ENCODE measurements at regions not wholly inside any gene's neighbourhood (a gene's known extent, or its start where the extent isn't known, plus 50 kb on each side); places are given as distances from the start of the nearest gene placed in this dataset.
"Not testable (repeated sequence)": the region's sequence is repeated elsewhere in the genome, so short reads cannot be mapped to it uniquely, and the experiment has no call there.

GRCh38 chr3:89533275-89533674 lies 425.9 kb downstream of the EPHA3 start:
- peak; percentile 33 for DNase-seq

GRCh38 chr3:89554587-89554986 lies 447.2 kb downstream of the EPHA3 start:
- not testable (repeated sequence) for DNase-seq

DNA sequence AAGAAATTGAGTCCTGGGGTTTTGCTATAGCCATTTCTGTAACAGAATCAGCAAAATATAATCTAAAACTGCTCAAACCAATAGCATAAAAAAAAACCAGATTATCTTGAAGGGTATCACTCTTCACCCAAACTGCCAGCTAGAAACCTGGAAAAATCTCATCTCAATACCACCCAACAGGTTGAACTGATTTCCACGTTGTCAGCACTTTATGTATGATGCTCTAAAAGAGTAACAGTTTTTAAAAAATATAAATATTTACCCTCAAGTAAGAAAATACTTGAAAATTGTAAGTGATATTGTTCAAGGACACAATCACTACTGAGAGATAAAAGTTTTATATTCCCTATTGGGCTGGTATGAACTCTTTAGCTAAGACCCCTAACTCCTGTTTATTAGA lies 451.3 kb downstream of the EPHA3 start:
- no peak for DNase-seq

- DNase-seq, result no peak
Measured at GRCh38 chr3:89560568-89560967, 453.1 kb downstream of the EPHA3 start.

DNA sequence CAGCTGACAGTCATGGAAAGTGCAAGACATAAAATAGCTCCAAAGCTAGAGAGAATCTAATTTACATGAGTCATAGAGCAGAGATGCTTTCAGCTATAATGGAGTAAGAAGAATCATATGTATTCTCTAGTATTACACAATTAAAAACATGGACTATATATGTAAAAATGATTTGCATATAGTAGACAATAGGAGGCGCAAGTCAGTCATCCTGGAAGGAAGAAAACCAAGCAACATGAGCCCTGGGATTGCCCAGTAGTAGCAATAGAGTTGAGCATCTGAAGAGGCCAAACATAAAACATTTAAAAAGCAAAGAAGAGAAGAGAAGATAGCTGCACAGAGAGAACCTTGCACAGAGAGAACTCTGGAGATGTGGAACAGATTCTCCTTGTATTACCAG lies 455.0 kb downstream of the EPHA3 start:
- DNase-seq, result no peak

- DNase-seq, result no peak
Measured at GRCh38 chr3:89565098-89565497, 457.7 kb downstream of the EPHA3 start.

DNA sequence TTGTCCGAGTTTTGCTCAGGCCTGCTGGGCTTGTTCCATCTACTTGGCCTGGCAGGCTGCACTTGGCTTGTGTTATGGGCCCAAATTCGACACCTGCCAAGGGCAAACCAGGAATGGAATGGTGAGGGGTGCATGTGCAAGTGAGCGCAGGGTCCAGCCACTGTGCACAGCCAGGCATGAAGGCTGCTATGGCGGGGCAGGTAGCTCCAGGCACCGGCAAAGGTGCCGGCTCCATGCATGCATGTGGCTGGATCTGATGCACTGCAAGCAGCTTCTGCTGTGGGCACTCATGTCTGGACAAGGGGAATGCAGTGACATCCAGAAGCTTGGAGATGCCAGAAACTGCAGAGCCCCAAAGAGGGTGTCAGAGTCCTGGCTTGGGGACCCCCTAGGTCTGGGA lies 463.0 kb downstream of the EPHA3 start:
- DNase-seq, result no peak

- DNase-seq, result no peak
Measured at GRCh38 chr3:89571298-89571697, 463.9 kb downstream of the EPHA3 start.

- no peak for DNase-seq
Measured at GRCh38 chr3:89571707-89572106, 464.3 kb downstream of the EPHA3 start.

DNA sequence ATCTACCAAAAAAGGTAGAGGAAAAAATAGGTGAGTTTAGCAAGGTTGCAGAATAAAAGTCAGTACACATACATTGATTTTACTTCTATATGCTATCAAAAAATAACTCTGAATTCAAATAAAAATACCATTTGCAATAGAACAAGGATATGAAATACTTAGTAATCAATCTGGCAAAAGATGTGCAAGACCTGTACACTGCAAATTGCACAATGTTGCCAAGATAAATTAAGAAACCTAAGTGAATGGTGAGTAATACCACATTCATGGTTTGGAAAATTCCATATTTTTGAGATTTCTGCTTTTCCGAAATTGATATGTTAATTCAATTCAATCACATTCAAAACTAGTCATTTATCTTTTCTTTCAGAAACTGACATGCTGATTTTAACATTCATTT lies 464.8 kb downstream of the EPHA3 start:
- no peak for DNase-seq

DNA sequence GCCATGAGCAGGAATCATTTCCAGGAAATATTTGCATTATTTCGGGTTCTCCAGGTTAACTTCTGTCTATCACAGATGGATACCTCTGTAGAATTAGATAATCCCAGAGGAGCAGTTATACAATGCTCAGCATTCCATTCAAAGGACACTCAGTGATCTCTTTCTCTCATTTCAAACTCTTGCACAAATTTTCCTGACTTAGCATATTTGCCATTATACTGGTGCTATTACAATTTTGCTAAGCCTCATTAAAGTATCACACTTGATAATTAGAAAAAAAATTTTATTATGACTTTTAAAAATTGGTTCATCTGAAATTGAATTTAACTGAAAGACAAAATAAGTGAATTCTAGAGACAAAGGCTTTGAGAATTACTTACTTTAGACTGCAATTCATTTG lies 469.0 kb downstream of the EPHA3 start:
- DNase-seq, result peak; percentile 6

DNA sequence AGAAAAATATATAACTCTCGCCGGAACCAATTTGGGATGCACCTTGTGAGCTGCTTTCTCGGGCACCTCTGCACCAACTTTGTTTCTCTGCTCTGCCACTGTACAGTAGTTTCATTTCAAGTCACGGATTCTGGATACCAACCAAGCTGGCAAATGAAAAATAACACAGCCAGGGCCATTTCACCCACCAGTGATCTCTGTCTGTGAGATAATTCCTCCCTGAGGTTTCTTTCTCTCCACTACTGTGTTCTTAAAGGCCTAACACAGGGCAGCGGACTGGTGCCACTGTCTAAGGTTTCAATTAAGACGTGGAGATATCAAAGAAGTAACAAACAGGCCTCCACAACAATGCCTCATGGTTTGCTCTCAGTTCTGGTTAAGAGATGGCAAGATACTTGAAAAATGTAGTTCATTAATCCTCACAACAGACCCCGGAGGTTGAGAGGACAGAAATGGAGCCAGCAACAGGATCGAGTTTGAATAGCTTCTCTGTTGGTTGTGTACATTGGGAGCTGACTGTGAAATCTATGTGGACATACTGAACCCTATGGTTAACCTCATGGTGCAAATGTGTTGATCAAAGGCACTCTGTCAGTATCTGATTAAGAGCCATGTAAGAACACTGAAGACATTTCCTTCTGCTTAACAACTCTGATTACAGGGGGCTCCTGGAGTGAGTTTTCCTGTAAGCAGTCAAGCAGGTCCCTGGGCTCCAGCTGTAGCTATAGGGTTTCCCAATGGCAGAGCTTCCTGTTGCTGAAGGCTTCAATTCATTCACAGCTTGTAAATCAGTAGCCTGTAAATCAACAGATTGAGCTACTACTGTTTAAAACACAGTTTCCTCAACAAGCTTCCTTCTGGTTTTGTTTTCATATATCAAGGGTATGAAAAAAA lies 470.5 kb downstream of the EPHA3 start:
- DNase-seq, result no peak

DNA sequence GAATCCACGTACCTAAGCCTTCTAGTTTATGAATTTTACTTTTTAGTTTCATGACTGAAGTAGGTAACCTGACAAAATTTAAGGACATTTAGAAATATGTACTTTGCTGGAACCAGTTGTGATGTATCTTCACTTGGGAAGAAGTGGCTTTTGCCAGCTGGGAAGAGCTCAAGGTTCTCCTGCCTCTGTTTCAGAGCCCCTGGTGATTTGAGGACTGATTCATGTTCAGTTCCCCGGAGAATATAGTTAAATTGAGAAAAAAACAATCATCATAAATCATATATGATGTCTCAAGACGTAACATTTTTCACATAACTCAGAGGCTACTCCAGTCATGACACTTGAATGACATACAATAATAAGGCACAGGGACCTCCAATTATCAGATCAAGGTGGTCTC lies 473.4 kb downstream of the EPHA3 start:
- DNase-seq, result no peak

GRCh38 chr3:89584398-89584797 lies 477.0 kb downstream of the EPHA3 start:
- no peak for DNase-seq

- DNase-seq, result no peak
Measured at GRCh38 chr3:89586256-89586655, 478.8 kb downstream of the EPHA3 start.

DNA sequence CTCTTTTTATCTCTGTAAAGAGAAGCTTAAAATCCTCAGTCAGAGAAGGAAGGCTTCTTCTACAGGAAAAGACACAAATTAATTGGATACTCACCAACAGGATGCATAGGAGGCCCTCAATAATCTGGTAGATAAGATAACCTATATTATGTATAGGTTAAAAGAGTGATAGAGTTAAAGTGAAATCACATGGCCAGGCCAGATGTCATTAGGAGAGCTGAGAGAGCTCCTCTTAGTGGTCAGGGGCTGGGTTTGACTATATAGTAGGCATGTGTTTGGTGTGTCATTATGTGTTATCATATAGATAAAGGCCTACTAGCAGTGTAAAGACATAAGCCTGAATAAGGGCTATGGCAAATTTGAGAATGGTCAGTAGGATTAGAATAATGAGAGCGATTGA lies 479.3 kb downstream of the EPHA3 start:
- no peak for DNase-seq

- no peak for DNase-seq
Measured at GRCh38 chr3:89606151-89606550, 498.7 kb downstream of the EPHA3 start.

DNA sequence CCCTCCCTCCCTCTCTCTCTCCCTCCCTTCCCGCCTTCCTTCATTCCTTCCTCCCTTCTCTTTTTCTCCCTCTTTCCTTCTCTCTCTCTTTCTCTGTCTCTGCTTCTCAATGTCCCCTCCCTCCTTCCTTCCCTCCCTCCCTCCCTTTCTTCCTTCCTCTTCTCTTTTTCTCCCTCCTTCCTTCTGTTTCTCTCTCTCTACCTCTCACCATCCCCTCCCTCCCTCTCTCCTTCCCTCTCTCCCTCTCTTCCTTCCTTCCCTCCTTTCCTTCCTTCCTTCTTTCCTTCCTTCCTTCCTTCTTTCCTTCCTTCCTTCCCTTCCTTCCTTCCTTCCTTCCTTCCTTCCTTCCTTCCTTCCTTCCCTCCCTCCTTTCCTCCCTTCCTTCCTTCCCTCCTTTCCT lies 504.6 kb downstream of the EPHA3 start:
- DNase-seq, result no peak

DNA sequence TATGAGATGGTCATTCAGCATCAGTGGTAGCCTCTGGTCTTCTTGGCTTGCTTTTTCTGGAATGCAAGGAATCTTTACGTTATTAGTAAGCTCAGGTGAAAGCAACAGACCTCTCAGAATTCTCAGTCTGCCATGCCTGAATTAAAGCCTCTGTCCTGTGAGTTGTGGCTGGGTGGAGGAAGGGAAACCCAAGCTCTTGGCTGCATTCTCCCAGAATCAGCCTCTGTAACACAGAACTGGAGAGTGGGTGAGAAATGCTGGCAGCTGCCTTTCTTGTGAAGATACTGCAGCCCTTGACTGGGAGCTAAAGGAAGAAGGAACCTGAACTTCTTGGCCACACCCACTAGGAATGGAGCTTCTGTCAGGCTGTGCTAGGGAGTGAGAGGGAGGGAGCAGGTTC lies 505.8 kb downstream of the EPHA3 start:
- no peak for DNase-seq

DNA sequence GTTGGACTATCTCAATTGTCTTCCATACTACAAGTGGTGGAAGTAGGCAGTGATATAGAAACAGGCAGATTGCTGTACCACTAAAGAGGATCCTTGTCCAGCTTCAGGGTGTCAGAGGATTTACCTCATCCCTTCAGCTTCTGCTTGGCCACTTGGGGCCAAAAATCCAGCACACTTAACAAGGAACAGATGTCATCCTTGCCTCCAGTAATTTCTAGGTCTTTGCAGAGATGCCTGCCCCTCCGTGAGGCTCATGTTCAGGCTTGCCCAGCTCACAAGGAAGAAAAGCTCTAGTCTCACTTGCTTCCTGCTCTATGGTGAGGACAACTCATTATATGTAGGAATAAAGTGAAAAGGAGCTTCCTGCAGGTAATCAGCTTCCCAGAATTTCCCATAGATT lies 510.3 kb downstream of the EPHA3 start:
- no peak for DNase-seq

DNA sequence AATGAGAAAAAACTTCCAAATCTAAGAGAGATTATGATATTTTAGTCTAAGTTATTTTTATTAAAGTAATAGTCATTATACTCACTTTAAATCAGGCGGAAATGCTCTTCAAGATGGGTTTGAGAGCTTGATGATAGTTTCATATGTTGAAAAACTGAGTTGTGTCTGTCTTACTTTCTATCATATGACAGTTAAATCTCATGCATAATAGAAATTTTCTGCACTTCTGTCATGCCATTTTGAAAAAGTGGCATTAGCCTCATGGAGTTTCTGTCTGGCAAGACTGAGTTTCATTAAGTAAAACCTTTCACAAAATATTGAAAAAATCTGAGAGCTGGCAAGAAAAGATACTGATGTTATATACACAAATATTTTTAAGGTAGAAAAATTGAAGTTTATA lies 511.8 kb downstream of the EPHA3 start:
- no peak for DNase-seq

- no peak for DNase-seq
Measured at GRCh38 chr3:89622063-89622700, 514.8 kb downstream of the EPHA3 start.

DNA sequence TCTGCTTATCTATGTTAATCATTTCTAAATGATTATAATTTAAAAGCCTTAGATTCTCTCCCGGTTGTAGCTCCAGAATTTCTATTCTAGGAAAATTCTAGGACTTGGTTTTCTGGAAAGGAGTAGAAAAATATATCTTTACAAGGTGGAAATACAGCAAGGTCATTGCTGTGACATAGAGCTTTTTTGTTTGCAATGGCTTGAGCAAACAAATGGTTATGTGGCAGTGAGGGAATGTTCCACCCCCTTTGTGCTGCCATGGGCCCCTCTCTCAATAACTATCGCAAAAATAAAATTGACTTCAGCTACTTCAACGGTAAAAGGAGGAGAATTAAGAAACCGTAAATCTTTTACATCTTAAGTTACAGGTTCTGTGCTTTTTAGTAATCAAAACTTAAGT lies 517.1 kb downstream of the EPHA3 start:
- DNase-seq, result no peak

GRCh38 chr3:89625945-89626344 lies 518.5 kb downstream of the EPHA3 start:
- no peak for DNase-seq
